ENCODE measurements at regions not wholly inside any gene's neighbourhood (a gene's known extent, or its start where the extent isn't known, plus 50 kb on each side); places are given as distances from the start of the nearest gene placed in this dataset.
"Not testable (repeated sequence)": the region's sequence is repeated elsewhere in the genome, so short reads cannot be mapped to it uniquely, and the experiment has no call there.

GRCh38 chr6:90687775-90688380 is 101.0 kb upstream of the MAP3K7 start:
- H3K27ac Mint-ChIP-seq: no peak overlapping the region
- CTCF ChIA-PET: no interaction called here
- H3K4me1 Mint-ChIP-seq: no peaks in the 10 kb centered on the region
- no peak overlapping the region for H3K4me3 Mint-ChIP-seq
- no peak for DNase-seq
- POLR2A ChIA-PET: no interaction called here
- peaks cover 16% of the 10 kb centered on the region for H3K27me3 Mint-ChIP-seq
- no peaks in the 10 kb centered on the region for H3K9me3 Mint-ChIP-seq
- no peaks in the 10 kb centered on the region for H3K36me3 Mint-ChIP-seq (ENCODE audit: low read depth)

GRCh38 chr6:90681863-90682262 is 95.0 kb upstream of the MAP3K7 start:
- DNase-seq: no peak
- no peaks in the 10 kb centered on the region for H3K36me3 Mint-ChIP-seq (ENCODE audit: low read depth)
- H3K4me1 Mint-ChIP-seq: no peaks in the 10 kb centered on the region
- no peak overlapping the region for H3K27ac Mint-ChIP-seq
- ChIA-PET CTCF (no interaction called here), POLR2A (no interaction called here)
- no peak overlapping the region for H3K4me3 Mint-ChIP-seq
- peaks cover 17% of the 10 kb centered on the region for H3K27me3 Mint-ChIP-seq
- no peaks in the 10 kb centered on the region for H3K9me3 Mint-ChIP-seq

GRCh38 chr6:90678049-90678779 is 91.3 kb upstream of the MAP3K7 start:
- ChIA-PET CTCF (no interaction called here), POLR2A (no interaction called here)
- H3K4me3 Mint-ChIP-seq: no peak overlapping the region
- no peak overlapping the region for H3K27ac Mint-ChIP-seq
- H3K4me1 Mint-ChIP-seq: no peaks in the 10 kb centered on the region
- no peaks in the 10 kb centered on the region for H3K9me3 Mint-ChIP-seq
- no peak for DNase-seq
- no peaks in the 10 kb centered on the region for H3K36me3 Mint-ChIP-seq (ENCODE audit: low read depth)
- H3K27me3 Mint-ChIP-seq: peaks cover 11% of the 10 kb centered on the region

- no peaks in the 10 kb centered on the region for H3K4me1 Mint-ChIP-seq
- no peak for DNase-seq
- no peak overlapping the region for H3K27ac Mint-ChIP-seq
- POLR2A ChIA-PET: no interaction called here
- CTCF ChIA-PET: no interaction called here
- no peaks in the 10 kb centered on the region for H3K36me3 Mint-ChIP-seq (ENCODE audit: low read depth)
- peaks cover 11% of the 10 kb centered on the region for H3K27me3 Mint-ChIP-seq
- H3K4me3 Mint-ChIP-seq: no peak overlapping the region
- no peaks in the 10 kb centered on the region for H3K9me3 Mint-ChIP-seq
These were observed 90.6 kb upstream of the MAP3K7 start for GRCh38 chr6:90677440-90677839.

GRCh38 chr6:90676516-90677300 is 89.8 kb upstream of the MAP3K7 start:
- POLR2A ChIA-PET: no interaction called here
- no peak overlapping the region for H3K4me3 Mint-ChIP-seq
- DNase-seq: no peak
- CTCF ChIA-PET: no interaction called here
- H3K9me3 Mint-ChIP-seq: no peaks in the 10 kb centered on the region
- no peaks in the 10 kb centered on the region for H3K4me1 Mint-ChIP-seq
- no peak overlapping the region for H3K27ac Mint-ChIP-seq
- peaks cover 9% of the 10 kb centered on the region for H3K27me3 Mint-ChIP-seq
- no peaks in the 10 kb centered on the region for H3K36me3 Mint-ChIP-seq (ENCODE audit: low read depth)

GRCh38 chr6:90675107-90675506 is 88.2 kb upstream of the MAP3K7 start:
- H3K4me3 Mint-ChIP-seq; H3K9me3 Mint-ChIP-seq; CTCF ChIA-PET; H3K27me3 Mint-ChIP-seq; H3K36me3 Mint-ChIP-seq (ENCODE audit: low read depth); H3K4me1 Mint-ChIP-seq; POLR2A ChIA-PET; DNase-seq; H3K27ac Mint-ChIP-seq: not testable (repeated sequence)

GRCh38 chr6:90674077-90674476 is 87.2 kb upstream of the MAP3K7 start:
- H3K27ac Mint-ChIP-seq; H3K27me3 Mint-ChIP-seq; CTCF ChIA-PET; H3K4me3 Mint-ChIP-seq; H3K36me3 Mint-ChIP-seq (ENCODE audit: low read depth); H3K4me1 Mint-ChIP-seq; H3K9me3 Mint-ChIP-seq; DNase-seq; POLR2A ChIA-PET: not testable (repeated sequence)

- ChIA-PET POLR2A (no interaction called here), CTCF (no interaction called here)
- H3K36me3 Mint-ChIP-seq (ENCODE audit: low read depth): no peaks in the 10 kb centered on the region
- no peak overlapping the region for H3K27ac Mint-ChIP-seq
- peaks cover 2% of the 10 kb centered on the region for H3K27me3 Mint-ChIP-seq
- DNase-seq: no peak
- no peaks in the 10 kb centered on the region for H3K4me1 Mint-ChIP-seq
- H3K9me3 Mint-ChIP-seq: no peaks in the 10 kb centered on the region
- no peak overlapping the region for H3K4me3 Mint-ChIP-seq
These were observed 83.0 kb upstream of the MAP3K7 start for GRCh38 chr6:90669846-90670245.

- H3K4me3 Mint-ChIP-seq: no peak overlapping the region
- no peak for DNase-seq
- H3K27ac Mint-ChIP-seq: no peak overlapping the region
- no peaks in the 10 kb centered on the region for H3K36me3 Mint-ChIP-seq (ENCODE audit: low read depth)
- no peaks in the 10 kb centered on the region for H3K9me3 Mint-ChIP-seq
- H3K27me3 Mint-ChIP-seq: peaks cover 2% of the 10 kb centered on the region
- no peaks in the 10 kb centered on the region for H3K4me1 Mint-ChIP-seq
- ChIA-PET POLR2A (no interaction called here), CTCF (no interaction called here)
These were observed 82.5 kb upstream of the MAP3K7 start for GRCh38 chr6:90669420-90669819.

- CTCF ChIA-PET: no interaction called here
These were observed 81.3 kb upstream of the MAP3K7 start for GRCh38 chr6:90668141-90668540.

GRCh38 chr6:90663873-90664272 is 77.0 kb upstream of the MAP3K7 start:
- H3K4me1 Mint-ChIP-seq: no peaks in the 10 kb centered on the region
- no peak overlapping the region for H3K27ac Mint-ChIP-seq
- ChIA-PET CTCF (no interaction called here), POLR2A (no interaction called here)
- peaks cover 3% of the 10 kb centered on the region for H3K27me3 Mint-ChIP-seq
- no peaks in the 10 kb centered on the region for H3K9me3 Mint-ChIP-seq
- DNase-seq: no peak
- no peak overlapping the region for H3K4me3 Mint-ChIP-seq
- no peaks in the 10 kb centered on the region for H3K36me3 Mint-ChIP-seq (ENCODE audit: low read depth)

More at GRCh38 chr6:90668141-90668540, 81.3 kb upstream of the MAP3K7 start:
- H3K9me3 Mint-ChIP-seq: no peaks in the 10 kb centered on the region
- H3K27ac Mint-ChIP-seq: no peak overlapping the region
- no peaks in the 10 kb centered on the region for H3K4me1 Mint-ChIP-seq
- no peak overlapping the region for H3K4me3 Mint-ChIP-seq
- peaks cover 2% of the 10 kb centered on the region for H3K27me3 Mint-ChIP-seq
- DNase-seq: no peak
- no peaks in the 10 kb centered on the region for H3K36me3 Mint-ChIP-seq (ENCODE audit: low read depth)
- POLR2A ChIA-PET: no interaction called here

- H3K9me3 Mint-ChIP-seq: no peaks in the 10 kb centered on the region
- ChIA-PET CTCF (no interaction called here), POLR2A (no interaction called here)
- H3K36me3 Mint-ChIP-seq (ENCODE audit: low read depth): no peaks in the 10 kb centered on the region
- no peak for DNase-seq
- no peaks in the 10 kb centered on the region for H3K4me1 Mint-ChIP-seq
- no peak overlapping the region for H3K27ac Mint-ChIP-seq
- peaks cover 8% of the 10 kb centered on the region for H3K27me3 Mint-ChIP-seq
- H3K4me3 Mint-ChIP-seq: no peak overlapping the region
These were observed 76.2 kb upstream of the MAP3K7 start for GRCh38 chr6:90663106-90663505.

- H3K27me3 Mint-ChIP-seq: peaks cover 9% of the 10 kb centered on the region
- H3K27ac Mint-ChIP-seq: no peak overlapping the region
- CTCF ChIA-PET: no interaction called here
- H3K9me3 Mint-ChIP-seq: no peaks in the 10 kb centered on the region
- POLR2A ChIA-PET: no interaction called here
- no peaks in the 10 kb centered on the region for H3K4me1 Mint-ChIP-seq
- no peaks in the 10 kb centered on the region for H3K36me3 Mint-ChIP-seq (ENCODE audit: low read depth)
- no peak for DNase-seq
- no peak overlapping the region for H3K4me3 Mint-ChIP-seq
These were observed 74.1 kb upstream of the MAP3K7 start for GRCh38 chr6:90660931-90661330.

GRCh38 chr6:90658497-90658896 is 71.6 kb upstream of the MAP3K7 start:
- POLR2A ChIA-PET: no interaction called here
- H3K4me1 Mint-ChIP-seq: no peaks in the 10 kb centered on the region
- CTCF ChIA-PET: no interaction called here
- no peaks in the 10 kb centered on the region for H3K36me3 Mint-ChIP-seq (ENCODE audit: low read depth)
- H3K27me3 Mint-ChIP-seq: peaks cover 11% of the 10 kb centered on the region
- H3K27ac Mint-ChIP-seq: no peak overlapping the region
- H3K9me3 Mint-ChIP-seq: no peaks in the 10 kb centered on the region
- no peak for DNase-seq
- H3K4me3 Mint-ChIP-seq: no peak overlapping the region
